ENCODE measurements at regions not wholly inside any gene's neighbourhood (a gene's known extent, or its start where the extent isn't known, plus 50 kb on each side); places are given as distances from the start of the nearest gene placed in this dataset.

- DNase-seq (peak; percentile 51 to 78 (median 72)), ATAC-seq (peak; percentile 70 to 77)
- Histone ChIP-seq H3K4me3 (ENCODE audit: low read length) (no peak overlapping the region), H3K4me1 (ENCODE audit: control insufficient read depth, insufficient read depth, low read length) (peaks cover 6% of the 10 kb centered on the region), H3K27me3 (ENCODE audit: control insufficient read depth, insufficient read depth) (no peaks in the 10 kb centered on the region), H3K27ac (ENCODE audit: low read length) (no peak overlapping the region), H3K9me3 (ENCODE audit: control insufficient read depth, low read length) (no peaks in the 10 kb centered on the region)
- intact Hi-C loops (cut with DNase I) = no loop called here
- WGBS = 39% methylated on average over 12 of the region's 12 CpGs
Measured at GRCh38 chr2:120596990-120597594, 138.6 kb upstream of the GLI2 start.

GRCh38 chr2:120597595-120598193, 138.0 kb upstream of the GLI2 start:
- peak; percentile 23 to 50 (median 37) for DNase-seq
- 88% methylated on average over 19 of the region's 19 CpGs for WGBS
- no peaks in the 10 kb centered on the region for H3K9me3 ChIP-seq (ENCODE audit: control insufficient read depth, low read length)
- peak in 1 of 2 donors; percentile 7 for ATAC-seq
- H3K4me3 ChIP-seq (ENCODE audit: low read length) = no peak overlapping the region
- peaks cover 6% of the 10 kb centered on the region for H3K4me1 ChIP-seq (ENCODE audit: control insufficient read depth, insufficient read depth, low read length)
- intact Hi-C loops (cut with DNase I) = no loop called here
- H3K27me3 ChIP-seq (ENCODE audit: control insufficient read depth, insufficient read depth) = no peaks in the 10 kb centered on the region
- no peak overlapping the region for H3K27ac ChIP-seq (ENCODE audit: low read length)

GRCh38 chr2:120598416-120598815, 137.3 kb upstream of the GLI2 start:
- Histone ChIP-seq H3K27ac (ENCODE audit: low read length) (no peak overlapping the region), H3K4me1 (ENCODE audit: control insufficient read depth, insufficient read depth, low read length) (peaks cover 6% of the 10 kb centered on the region), H3K27me3 (ENCODE audit: control insufficient read depth, insufficient read depth) (no peaks in the 10 kb centered on the region), H3K4me3 (ENCODE audit: low read length) (no peak overlapping the region), H3K9me3 (ENCODE audit: control insufficient read depth, low read length) (no peaks in the 10 kb centered on the region)
- 99% methylated on average over 5 of the region's 5 CpGs for WGBS
- intact Hi-C loops (cut with DNase I) = no loop called here
- ATAC-seq = no peak
- peak; percentile 6 to 47 (median 33) for DNase-seq

GRCh38 chr2:120599072-120599471, 136.6 kb upstream of the GLI2 start:
- Histone ChIP-seq H3K9me3 (ENCODE audit: control insufficient read depth, low read length) (no peaks in the 10 kb centered on the region), H3K4me3 (ENCODE audit: low read length) (no peak overlapping the region), H3K27ac (ENCODE audit: low read length) (no peak overlapping the region), H3K27me3 (ENCODE audit: control insufficient read depth, insufficient read depth) (no peaks in the 10 kb centered on the region), H3K4me1 (ENCODE audit: control insufficient read depth, insufficient read depth, low read length) (peaks cover 6% of the 10 kb centered on the region)
- intact Hi-C loops (cut with DNase I) = no loop called here
- ATAC-seq (no peak), DNase-seq (peak in 1 of 3 donors; percentile 1)
- WGBS = 83% methylated on average over 7 of the region's 7 CpGs

- peaks cover 6% of the 10 kb centered on the region for H3K4me1 ChIP-seq (ENCODE audit: control insufficient read depth, insufficient read depth, low read length)
- no peak overlapping the region for H3K27ac ChIP-seq (ENCODE audit: low read length)
- intact Hi-C loops (cut with DNase I) = no loop called here
- no peaks in the 10 kb centered on the region for H3K9me3 ChIP-seq (ENCODE audit: control insufficient read depth, low read length)
- no peaks in the 10 kb centered on the region for H3K27me3 ChIP-seq (ENCODE audit: control insufficient read depth, insufficient read depth)
- ATAC-seq = no peak
- 88% methylated on average over 7 of the region's 7 CpGs for WGBS
- DNase-seq = peak in 1 of 3 donors; percentile 4
- H3K4me3 ChIP-seq (ENCODE audit: low read length) = no peak overlapping the region
Measured at GRCh38 chr2:120599656-120600055, 136.0 kb upstream of the GLI2 start.

GRCh38 chr2:120600335-120600734, 135.3 kb upstream of the GLI2 start:
- WGBS = 96% methylated on average over 7 of the region's 7 CpGs
- intact Hi-C loops (cut with DNase I) = no loop called here
- Histone ChIP-seq H3K4me1 (ENCODE audit: control insufficient read depth, insufficient read depth, low read length) (peaks cover 6% of the 10 kb centered on the region), H3K27me3 (ENCODE audit: control insufficient read depth, insufficient read depth) (no peaks in the 10 kb centered on the region), H3K9me3 (ENCODE audit: control insufficient read depth, low read length) (no peaks in the 10 kb centered on the region), H3K27ac (ENCODE audit: low read length) (no peak overlapping the region), H3K4me3 (ENCODE audit: low read length) (no peak overlapping the region)
- no peak for ATAC-seq
- peak in 1 of 3 donors; percentile 10 for DNase-seq

GRCh38 chr2:120600786-120601185, 134.9 kb upstream of the GLI2 start:
- H3K27me3 ChIP-seq (ENCODE audit: control insufficient read depth, insufficient read depth) = no peaks in the 10 kb centered on the region
- peak in 2 of 3 donors; percentile 2 to 18 for DNase-seq
- 94% methylated on average over 5 of the region's 5 CpGs for WGBS
- peaks cover 6% of the 10 kb centered on the region for H3K4me1 ChIP-seq (ENCODE audit: control insufficient read depth, insufficient read depth, low read length)
- no peaks in the 10 kb centered on the region for H3K9me3 ChIP-seq (ENCODE audit: control insufficient read depth, low read length)
- H3K27ac ChIP-seq (ENCODE audit: low read length) = no peak overlapping the region
- H3K4me3 ChIP-seq (ENCODE audit: low read length) = no peak overlapping the region
- intact Hi-C loops (cut with DNase I) = no loop called here
- ATAC-seq = no peak

- Histone ChIP-seq H3K4me3 (ENCODE audit: low read length) (no peak overlapping the region), H3K4me1 (ENCODE audit: control insufficient read depth, insufficient read depth, low read length) (peaks cover under 1% of the 10 kb centered on the region), H3K27me3 (ENCODE audit: control insufficient read depth, insufficient read depth) (no peaks in the 10 kb centered on the region), H3K9me3 (ENCODE audit: control insufficient read depth, low read length) (no peaks in the 10 kb centered on the region), H3K27ac (ENCODE audit: low read length) (no peak overlapping the region)
- ATAC-seq (no peak), DNase-seq (peak; percentile 7 to 26 (median 19))
- intact Hi-C loops (cut with DNase I) = no loop called here
- 95% methylated on average over 9 of the region's 9 CpGs for WGBS
Measured at GRCh38 chr2:120601566-120601965, 134.1 kb upstream of the GLI2 start.

- intact Hi-C loops (cut with DNase I) = no loop called here
- Histone ChIP-seq H3K4me3 (ENCODE audit: low read length) (no peak overlapping the region), H3K27me3 (ENCODE audit: control insufficient read depth, insufficient read depth) (no peaks in the 10 kb centered on the region), H3K27ac (ENCODE audit: low read length) (no peak overlapping the region), H3K9me3 (ENCODE audit: control insufficient read depth, low read length) (no peaks in the 10 kb centered on the region), H3K4me1 (ENCODE audit: control insufficient read depth, insufficient read depth, low read length) (peaks cover 2% of the 10 kb centered on the region)
- ATAC-seq (no peak), DNase-seq (peak in 2 of 3 donors; percentile 7 to 19)
- 93% methylated on average over 7 of the region's 7 CpGs for WGBS
Measured at GRCh38 chr2:120602251-120602650, 133.4 kb upstream of the GLI2 start.

- no peak overlapping the region for H3K4me3 ChIP-seq (ENCODE audit: low read length)
- no peak overlapping the region for H3K27ac ChIP-seq (ENCODE audit: low read length)
- DNase-seq (peak in 2 of 3 donors; percentile 16 to 23), ATAC-seq (no peak)
- no peaks in the 10 kb centered on the region for H3K27me3 ChIP-seq (ENCODE audit: control insufficient read depth, insufficient read depth)
- H3K4me1 ChIP-seq (ENCODE audit: control insufficient read depth, insufficient read depth, low read length) = peaks cover 2% of the 10 kb centered on the region
- H3K9me3 ChIP-seq (ENCODE audit: control insufficient read depth, low read length) = no peaks in the 10 kb centered on the region
- intact Hi-C loops (cut with DNase I) = no loop called here
- WGBS = 97% methylated on average over 6 of the region's 6 CpGs
Measured at GRCh38 chr2:120604767-120605166, 130.9 kb upstream of the GLI2 start.

GRCh38 chr2:120605231-120605935, 130.3 kb upstream of the GLI2 start:
- intact Hi-C loops (cut with DNase I) = no loop called here
- Histone ChIP-seq H3K9me3 (ENCODE audit: control insufficient read depth, low read length) (no peaks in the 10 kb centered on the region), H3K4me3 (ENCODE audit: low read length) (no peak overlapping the region), H3K4me1 (ENCODE audit: control insufficient read depth, insufficient read depth, low read length) (peaks cover 2% of the 10 kb centered on the region), H3K27ac (ENCODE audit: low read length) (no peak overlapping the region), H3K27me3 (ENCODE audit: control insufficient read depth, insufficient read depth) (no peaks in the 10 kb centered on the region)
- DNase-seq = peak in 2 of 3 donors; percentile 34 to 37
- 81% methylated on average over 10 of the region's 10 CpGs for WGBS
- ATAC-seq = no peak
